ENCODE measurements at regions not wholly inside any gene's neighbourhood (a gene's known extent, or its start where the extent isn't known, plus 50 kb on each side); places are given as distances from the start of the nearest gene placed in this dataset.

DNA sequence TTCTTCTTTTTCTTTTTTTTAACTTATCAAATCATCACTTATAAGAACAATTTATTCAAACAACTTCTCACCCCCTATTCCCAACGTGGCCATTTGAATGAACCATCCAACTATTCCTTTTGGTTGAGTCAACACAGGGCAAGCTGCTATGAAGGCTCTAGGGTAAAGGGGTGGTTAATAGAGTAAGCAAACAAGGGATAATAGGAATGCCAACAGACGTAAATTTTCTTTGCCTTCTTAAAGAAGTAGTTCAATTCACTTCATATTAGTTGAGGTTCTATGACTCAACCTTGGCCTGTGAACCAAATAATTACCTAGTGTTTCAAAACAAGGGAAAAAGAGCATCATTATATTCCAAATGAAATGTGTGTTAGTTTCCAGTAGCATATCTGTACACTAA lies 1383.8 kb upstream of the SLC10A2 start:
- no peak for ATAC-seq (ENCODE audit: low FRiP score)
- no peak for TF ChIP-seq CTCF (IDR thresholded peaks at IDR 0.05)
- DNase-seq (ENCODE audit: low spot score) = no peak

DNA sequence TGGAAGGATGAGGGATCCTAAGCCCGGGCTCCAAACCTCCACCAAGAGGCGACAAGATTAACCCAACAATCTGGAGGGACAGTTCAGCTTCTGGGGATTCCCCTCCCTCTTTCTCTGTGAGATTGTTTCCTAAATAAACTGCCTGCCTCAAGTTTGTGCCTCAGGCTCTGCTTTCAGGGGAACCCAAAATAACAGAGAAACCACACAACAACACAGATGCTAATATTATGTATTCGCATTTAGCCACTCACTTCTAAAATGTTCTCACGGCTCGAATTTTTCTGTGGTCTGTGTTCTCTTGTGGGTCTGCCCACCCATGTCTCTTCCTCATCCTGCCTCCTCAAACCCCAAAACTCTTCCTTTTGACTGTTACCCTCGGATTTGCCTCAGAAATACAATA lies 1381.1 kb upstream of the SLC10A2 start:
- ATAC-seq (ENCODE audit: low FRiP score) (no peak), DNase-seq (ENCODE audit: low spot score) (no peak)
- TF ChIP-seq CTCF (IDR thresholded peaks at IDR 0.05) = no peak

DNA sequence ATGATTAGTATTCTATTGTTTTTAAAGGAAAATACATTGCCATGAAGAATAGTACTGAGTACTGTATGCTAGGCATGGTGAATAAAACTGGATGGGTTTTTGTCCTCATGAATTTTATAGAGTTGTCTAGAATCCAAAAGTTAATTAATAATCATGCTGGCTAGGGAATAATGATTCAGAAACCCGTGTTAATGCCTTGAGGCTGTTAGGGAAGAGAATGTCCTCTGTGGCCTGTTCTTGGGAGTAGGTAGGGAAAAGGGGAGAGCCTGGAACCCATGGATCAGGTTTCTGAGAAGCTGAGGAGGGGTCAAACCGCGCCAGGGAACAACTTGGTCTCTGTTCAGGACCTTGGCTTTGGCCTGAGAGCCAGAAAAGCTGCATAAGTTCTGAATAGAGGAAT lies 1376.3 kb upstream of the SLC10A2 start:
- TF ChIP-seq CTCF (IDR thresholded peaks at IDR 0.05) = no peak
- ATAC-seq (ENCODE audit: low FRiP score) (no peak), DNase-seq (ENCODE audit: low spot score) (no peak)

DNA sequence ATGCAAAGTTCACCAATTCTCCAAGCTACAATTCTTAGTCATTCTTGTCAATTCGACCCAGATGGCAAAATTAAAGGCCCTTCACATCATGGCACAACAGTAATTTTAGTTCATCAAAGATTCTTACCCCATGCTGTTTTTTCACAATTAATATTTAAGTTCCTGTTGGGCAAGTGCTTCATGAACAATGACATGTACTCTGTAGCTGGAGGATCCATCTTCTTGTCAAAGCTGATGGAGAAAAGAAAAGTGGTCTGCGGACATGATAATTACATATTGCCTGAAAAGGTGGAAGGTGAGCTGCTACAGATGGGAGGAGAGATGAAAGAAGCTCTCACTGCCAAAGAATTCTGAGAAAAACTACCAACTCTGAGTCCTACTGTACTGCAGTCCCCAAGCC lies 1370.3 kb upstream of the SLC10A2 start:
- ATAC-seq (ENCODE audit: low FRiP score) (no peak), DNase-seq (ENCODE audit: low spot score) (no peak)
- no peak for TF ChIP-seq CTCF (IDR thresholded peaks at IDR 0.05)

- DNase-seq (ENCODE audit: low spot score) (no peak), ATAC-seq (ENCODE audit: low FRiP score) (no peak)
- TF ChIP-seq CTCF (IDR thresholded peaks at IDR 0.05) = no peak
Observed at GRCh38 chr13:104431895-104432294, 1365.7 kb upstream of the SLC10A2 start.

- no peak for DNase-seq (ENCODE audit: low spot score)
Observed at GRCh38 chr13:104426435-104426834, 1360.2 kb upstream of the SLC10A2 start.

DNA sequence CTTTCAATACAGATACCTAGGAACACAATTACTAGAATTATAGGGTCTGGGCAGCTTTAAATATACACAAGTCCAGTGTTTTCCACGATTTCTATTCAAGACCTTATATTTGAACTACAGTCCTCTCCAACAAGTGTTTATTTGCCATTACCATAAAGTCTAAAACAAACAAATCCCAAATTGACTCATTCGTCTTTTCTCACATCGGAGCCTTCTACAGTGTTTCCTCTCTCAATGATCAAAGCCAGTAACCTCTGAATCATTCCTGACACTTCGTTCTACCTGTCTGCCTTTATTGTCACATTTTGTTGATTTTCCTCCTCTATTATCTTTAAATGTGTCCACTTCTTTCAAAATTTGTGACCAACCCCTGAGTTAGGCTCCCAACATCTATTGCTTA lies 1356.5 kb upstream of the SLC10A2 start:
- TF ChIP-seq CTCF (IDR thresholded peaks at IDR 0.05) = no peak
- DNase-seq (ENCODE audit: low spot score) = no peak

More at GRCh38 chr13:104426435-104426834, 1360.2 kb upstream of the SLC10A2 start:
- no peak for TF ChIP-seq CTCF (IDR thresholded peaks at IDR 0.05)
- ATAC-seq (ENCODE audit: low FRiP score) = no peak

More for the DNA sequence above, 1356.5 kb upstream of the SLC10A2 start:
- ATAC-seq (ENCODE audit: low FRiP score) = no peak

All from omental fat pad (tissue), 3 donors.